IPS-11a (cell line): ENCODE measurements at regions not wholly inside any gene's neighbourhood (a gene's known extent, or its start where the extent isn't known, plus 50 kb on each side); places are given as distances from the start of the nearest gene placed in this dataset.
"Not testable (repeated sequence)": the region's sequence is repeated elsewhere in the genome, so short reads cannot be mapped to it uniquely, and the experiment has no call there.

Source experiments
- H3K4me3 ChIP-seq: one replicate; pipeline ENCODE4 v1.5.1; 2013; ENCODE audit warnings: low read depth, low read length, control low read depth

DNA sequence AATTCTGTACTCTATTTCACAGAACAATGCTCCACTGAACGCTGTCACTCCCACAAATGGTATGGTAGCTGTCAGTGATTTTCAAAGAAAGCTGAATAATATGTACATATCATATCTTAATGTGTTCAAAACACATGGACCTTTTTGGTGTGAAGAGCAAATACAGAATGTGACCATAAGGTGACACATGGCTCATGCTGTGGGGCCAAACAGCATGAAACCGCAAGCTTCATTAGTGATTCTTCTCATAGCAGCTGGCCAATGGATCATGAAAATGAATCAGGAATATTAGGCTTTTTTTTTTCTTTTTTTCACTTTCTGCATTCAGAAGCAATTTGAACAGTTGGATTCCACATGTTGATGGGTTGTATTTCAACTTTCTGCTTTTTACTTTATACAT lies 54.9 kb upstream of the CDH9 start:
- H3K4me3 ChIP-seq = no peak overlapping the region

DNA sequence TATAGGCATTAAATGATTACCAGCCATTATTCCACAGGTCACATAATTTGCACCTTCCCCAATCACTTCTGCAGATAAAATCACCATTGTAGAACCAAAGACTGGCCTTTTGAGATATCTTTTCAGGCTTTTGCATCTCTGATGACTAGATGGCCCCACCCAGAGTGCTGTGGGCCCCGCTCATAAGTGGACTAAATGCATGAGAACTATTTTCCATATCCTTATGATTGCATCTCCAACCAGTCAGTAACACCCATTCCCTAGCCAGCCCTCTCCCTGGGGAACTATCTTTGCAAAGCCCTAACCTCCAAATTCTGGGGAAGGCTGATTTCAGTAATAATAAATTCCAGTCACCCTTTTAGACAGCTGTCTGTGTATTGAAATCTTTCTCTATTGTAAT lies 53.5 kb upstream of the CDH9 start:
- no peak overlapping the region for H3K4me3 ChIP-seq

DNA sequence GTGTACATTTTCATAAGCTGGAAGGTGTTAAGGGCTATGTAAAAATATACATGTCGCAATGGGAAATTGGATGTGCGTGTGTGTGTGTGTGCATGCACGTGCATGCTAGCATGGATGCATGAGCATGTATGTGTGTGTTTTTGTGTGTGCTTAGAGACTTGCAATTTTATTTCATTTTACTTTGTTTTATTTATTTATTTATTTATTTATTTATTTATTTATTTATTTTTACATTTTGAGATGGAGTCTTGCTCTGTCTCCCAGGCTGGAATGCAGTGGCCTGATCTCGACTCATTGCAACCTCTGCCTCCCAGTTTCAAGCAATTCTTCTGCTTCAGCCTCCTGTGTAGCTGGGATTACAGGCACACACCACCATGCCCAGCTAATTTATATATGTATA lies 50.4 kb upstream of the CDH9 start:
- not testable (repeated sequence) for H3K4me3 ChIP-seq
